ENCODE measurements at regions not wholly inside any gene's neighbourhood (a gene's known extent, or its start where the extent isn't known, plus 50 kb on each side); places are given as distances from the start of the nearest gene placed in this dataset.

GRCh38 chr13:85853901-85854663 lies 54.9 kb upstream of the SLITRK6 start:
- H2AFZ ChIP-seq (ENCODE audit: low read length) = peak overlapping the region; percentile 16
- no peaks in the 10 kb centered on the region for H3K27me3 ChIP-seq (ENCODE audit: low read length)
- H3K4me3 ChIP-seq (ENCODE audit: low read length) = peak overlapping the region; percentile 13; the same call in 1 of the 2 replicates
- no peaks in the 10 kb centered on the region for H3K4me1 ChIP-seq (ENCODE audit: low read length)
- H3K36me3 ChIP-seq (ENCODE audit: insufficient read depth, low read length) = no peaks in the 10 kb centered on the region
- H3K79me2 ChIP-seq (ENCODE audit: low read length) = no peaks in the 10 kb centered on the region
- H3K4me2 ChIP-seq (ENCODE audit: low read depth, low read length, poor library complexity, severe bottlenecking) = no peak overlapping the region
- H3K9me2 ChIP-seq (replicated peaks; ENCODE audit: insufficient read depth, low read length) = no peaks in the 10 kb centered on the region
- H3K9ac ChIP-seq (ENCODE audit: low read length) = no peak overlapping the region
- no peaks in the 10 kb centered on the region for H4K20me1 ChIP-seq (ENCODE audit: insufficient read depth, low read depth, low read length)
- peaks cover 29% of the 10 kb centered on the region for H3K9me3 ChIP-seq (ENCODE audit: low read length)
- no peak for DNase-seq
- no peak overlapping the region for H3K27ac ChIP-seq (ENCODE audit: low read length)

GRCh38 chr13:85853161-85853894 lies 54.1 kb upstream of the SLITRK6 start:
- Histone ChIP-seq H4K20me1 (ENCODE audit: insufficient read depth, low read depth, low read length) (no peaks in the 10 kb centered on the region), H3K79me2 (ENCODE audit: low read length) (no peaks in the 10 kb centered on the region), H2AFZ (ENCODE audit: low read length) (peak overlapping the region; percentile 16; the same call in 1 of the 2 replicates), H3K36me3 (ENCODE audit: insufficient read depth, low read length) (no peaks in the 10 kb centered on the region), H3K9ac (ENCODE audit: low read length) (no peak overlapping the region), H3K9me3 (ENCODE audit: low read length) (peaks cover 29% of the 10 kb centered on the region), H3K27me3 (ENCODE audit: low read length) (no peaks in the 10 kb centered on the region), H3K9me2 (replicated peaks; ENCODE audit: insufficient read depth, low read length) (no peaks in the 10 kb centered on the region), H3K4me1 (ENCODE audit: low read length) (no peaks in the 10 kb centered on the region), H3K4me3 (ENCODE audit: low read length) (peak overlapping the region; percentile 13; the same call in 1 of the 2 replicates), H3K27ac (ENCODE audit: low read length) (no peak overlapping the region), H3K4me2 (ENCODE audit: low read depth, low read length, poor library complexity, severe bottlenecking) (no peak overlapping the region)
- DNase-seq = no peak

All from Karpas-422 (cell line).